ENCODE measurements at regions not wholly inside any gene's neighbourhood (a gene's known extent, or its start where the extent isn't known, plus 50 kb on each side); places are given as distances from the start of the nearest gene placed in this dataset.
A peak's percentile ranks its signal among the peaks of the same experiment; 100 is the strongest.
"Not testable (repeated sequence)": the region's sequence is repeated elsewhere in the genome, so short reads cannot be mapped to it uniquely, and the experiment has no call there.

DNA sequence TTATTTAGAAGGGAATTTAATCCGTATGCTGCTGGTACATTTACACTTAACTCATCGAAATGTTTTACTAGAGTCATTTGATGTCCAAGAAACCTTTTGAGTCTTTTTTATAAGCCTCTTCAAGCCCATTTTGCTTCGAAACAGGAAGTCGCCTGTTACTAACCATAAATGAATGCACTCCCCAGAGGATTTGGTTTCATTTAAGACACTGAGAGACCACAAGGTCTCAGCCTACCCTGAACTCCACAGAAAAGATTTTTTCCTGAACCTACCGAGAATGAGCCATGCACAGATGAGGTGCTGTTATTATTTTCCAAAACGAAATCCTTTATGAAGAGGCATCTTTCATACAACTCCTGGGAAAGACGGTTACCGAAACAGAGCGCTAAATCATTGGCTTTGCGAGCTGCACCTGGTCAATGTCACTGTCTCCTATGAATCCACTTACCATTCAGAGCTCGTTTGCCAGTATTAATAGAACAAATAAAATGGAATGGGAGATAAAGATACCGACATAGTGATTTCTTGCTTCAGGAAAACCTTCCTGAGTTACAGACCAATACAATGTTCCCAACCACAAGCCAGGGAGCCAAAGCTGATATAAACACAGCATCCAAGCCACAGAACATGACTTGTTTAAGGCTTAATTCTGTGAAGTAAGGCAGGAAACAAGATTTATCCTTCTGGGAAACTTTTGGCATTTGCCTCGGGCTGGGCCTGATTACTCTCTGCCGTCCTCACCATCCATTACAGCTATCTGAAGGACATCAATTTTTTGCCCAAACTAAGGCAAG, 382.1 kb downstream of the OSR1 start:
- DNase-seq: peak; percentile 83

GRCh38 chr2:18975506-18976167, 382.8 kb downstream of the OSR1 start:
- no peak for DNase-seq

- DNase-seq: no peak
Measured at GRCh38 chr2:18971628-18972027, 382.3 kb upstream of the NT5C1B start.

DNA sequence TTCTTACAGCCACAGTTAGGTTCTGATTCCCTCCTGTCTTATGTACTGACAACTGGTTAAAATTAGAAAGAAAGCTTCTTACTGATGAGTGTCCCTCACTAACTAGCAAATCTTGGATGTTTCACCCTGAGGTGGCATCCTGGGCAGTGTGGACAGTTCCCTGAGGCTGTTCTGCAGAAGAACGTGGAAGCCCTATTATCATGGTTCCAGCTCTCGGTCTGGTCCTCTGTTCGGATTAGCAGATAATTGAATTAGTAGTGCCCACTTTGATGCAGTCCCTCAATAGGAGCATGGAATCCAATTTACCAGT, 381.7 kb upstream of the NT5C1B start:
- no peak for DNase-seq

DNA sequence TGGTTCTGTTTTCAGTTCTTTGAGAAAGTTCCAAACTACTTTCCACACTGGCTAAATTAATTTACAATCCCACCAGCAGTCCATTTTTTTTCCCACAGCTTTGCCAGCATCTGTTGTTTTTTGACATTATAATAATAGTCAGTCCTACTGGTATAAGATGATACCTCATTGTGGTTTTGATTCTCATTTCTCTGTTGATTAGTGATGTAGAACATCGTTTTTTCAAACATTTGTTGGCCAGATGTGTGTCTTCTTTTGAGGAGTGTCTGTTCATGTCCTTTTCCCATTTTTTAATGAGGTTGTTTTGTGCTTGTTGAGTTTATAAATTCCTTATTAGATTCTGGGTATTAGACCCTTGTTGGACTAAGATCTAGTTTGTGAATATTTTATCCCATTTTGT, 376.8 kb upstream of the NT5C1B start:
- no peak for DNase-seq

- not testable (repeated sequence) for DNase-seq
Measured at GRCh38 chr2:18963739-18964256, 374.4 kb upstream of the NT5C1B start.

DNA sequence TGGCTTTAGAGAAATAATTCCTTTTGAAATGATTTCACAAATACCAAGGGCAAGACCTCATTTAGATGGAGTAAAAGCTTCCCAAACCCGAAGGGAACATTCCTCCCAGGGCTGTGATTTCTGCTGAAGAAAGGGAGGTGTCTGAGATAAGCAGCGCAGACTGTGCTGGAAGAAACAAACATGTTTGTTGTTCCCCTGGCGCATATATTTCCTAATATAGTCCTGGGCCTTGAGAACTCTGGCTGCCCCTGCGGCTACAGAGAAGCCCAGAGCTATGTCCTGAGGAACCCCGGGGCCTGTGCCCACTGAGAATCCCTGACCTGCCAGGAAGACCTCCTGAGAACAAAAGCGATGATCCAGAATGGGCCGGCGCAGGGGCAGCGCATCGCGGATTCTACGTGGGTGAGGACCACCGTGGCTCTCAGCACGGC, 372.6 kb upstream of the NT5C1B start:
- DNase-seq: no peak

GRCh38 chr2:18959952-18960717, 370.8 kb upstream of the NT5C1B start:
- DNase-seq: no peak

DNA sequence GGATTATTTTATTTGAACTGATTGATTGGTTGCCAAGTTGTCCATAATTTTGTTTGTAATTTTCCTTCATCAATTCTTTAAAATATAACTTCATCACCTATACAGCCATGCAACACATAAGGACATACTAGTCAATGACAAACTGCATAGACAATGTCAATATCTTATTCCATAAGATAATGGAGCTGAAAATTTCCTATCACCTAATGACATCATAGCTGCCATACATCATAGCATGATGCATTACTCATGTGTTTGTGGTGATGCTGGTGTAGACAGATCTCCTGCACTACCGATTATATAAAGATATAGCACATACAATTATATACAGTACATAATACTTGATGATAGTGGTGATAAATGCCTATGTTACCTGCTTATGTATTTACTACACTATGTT, 369.8 kb upstream of the NT5C1B start:
- no peak for DNase-seq

DNA sequence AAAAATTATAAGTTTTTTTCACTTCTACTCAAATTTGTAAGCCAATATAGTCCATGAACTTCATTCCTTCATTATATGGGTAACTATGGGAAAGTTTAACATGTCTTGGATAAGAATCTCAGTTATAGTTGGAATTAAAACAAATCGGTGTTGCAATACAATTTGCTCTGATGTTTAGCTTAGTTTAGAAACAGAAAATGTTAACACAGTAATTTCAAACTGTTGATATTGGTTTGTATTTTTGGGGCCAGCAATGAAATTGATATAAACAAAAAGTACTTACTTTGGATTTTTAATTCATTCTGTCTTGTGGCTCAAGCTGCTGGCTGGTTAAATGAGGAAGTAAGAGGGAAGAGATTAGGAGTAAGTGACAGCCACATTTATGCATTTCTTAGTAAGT, 368.5 kb upstream of the NT5C1B start:
- DNase-seq: no peak

- no peak for DNase-seq
Measured at GRCh38 chr2:18950361-18950851, 361.0 kb upstream of the NT5C1B start.

GRCh38 chr2:18949871-18950270, 360.5 kb upstream of the NT5C1B start:
- DNase-seq: no peak

GRCh38 chr2:18940184-18940583, 350.8 kb upstream of the NT5C1B start:
- no peak for DNase-seq

- DNase-seq: not testable (repeated sequence)
Measured at GRCh38 chr2:18939740-18940139, 350.4 kb upstream of the NT5C1B start.

GRCh38 chr2:18934886-18935285, 345.5 kb upstream of the NT5C1B start:
- DNase-seq: no peak

- no peak for DNase-seq
Measured at GRCh38 chr2:18932853-18933252, 343.5 kb upstream of the NT5C1B start.

GRCh38 chr2:18930971-18931370, 341.6 kb upstream of the NT5C1B start:
- DNase-seq: no peak

DNA sequence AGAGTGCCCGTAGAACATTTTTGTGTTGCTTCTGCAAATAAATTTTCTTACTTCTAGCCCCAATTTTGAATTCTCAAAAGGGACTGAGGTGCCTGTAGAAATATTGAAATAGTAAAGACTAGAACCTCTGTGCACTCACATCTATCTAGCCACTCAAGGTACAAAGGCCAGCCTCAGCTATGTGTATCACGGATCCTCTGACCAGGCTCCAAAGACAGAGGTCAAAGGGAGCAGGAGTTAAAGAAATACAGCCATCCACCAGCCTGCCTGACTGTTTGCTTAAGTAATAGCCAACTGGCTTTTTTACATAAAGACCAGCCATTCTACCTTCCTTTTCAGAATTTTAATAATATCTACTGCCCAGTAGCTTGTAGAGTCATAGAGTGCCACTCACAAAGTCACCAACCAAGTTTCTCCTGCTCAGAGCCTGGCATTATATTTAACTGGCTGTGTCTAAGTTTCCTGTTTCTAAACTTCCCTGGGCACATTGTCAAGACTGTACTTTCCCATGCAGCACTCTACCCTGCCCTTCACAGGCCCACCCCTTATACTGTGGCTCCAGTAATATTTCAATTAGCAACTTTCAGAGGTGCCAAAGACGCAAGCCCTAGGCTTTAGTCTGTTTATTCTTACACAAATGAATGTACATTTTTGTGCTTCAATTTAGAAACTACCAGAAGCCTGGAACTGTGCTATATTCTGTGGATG, 338.3 kb upstream of the NT5C1B start:
- no peak for DNase-seq

DNA sequence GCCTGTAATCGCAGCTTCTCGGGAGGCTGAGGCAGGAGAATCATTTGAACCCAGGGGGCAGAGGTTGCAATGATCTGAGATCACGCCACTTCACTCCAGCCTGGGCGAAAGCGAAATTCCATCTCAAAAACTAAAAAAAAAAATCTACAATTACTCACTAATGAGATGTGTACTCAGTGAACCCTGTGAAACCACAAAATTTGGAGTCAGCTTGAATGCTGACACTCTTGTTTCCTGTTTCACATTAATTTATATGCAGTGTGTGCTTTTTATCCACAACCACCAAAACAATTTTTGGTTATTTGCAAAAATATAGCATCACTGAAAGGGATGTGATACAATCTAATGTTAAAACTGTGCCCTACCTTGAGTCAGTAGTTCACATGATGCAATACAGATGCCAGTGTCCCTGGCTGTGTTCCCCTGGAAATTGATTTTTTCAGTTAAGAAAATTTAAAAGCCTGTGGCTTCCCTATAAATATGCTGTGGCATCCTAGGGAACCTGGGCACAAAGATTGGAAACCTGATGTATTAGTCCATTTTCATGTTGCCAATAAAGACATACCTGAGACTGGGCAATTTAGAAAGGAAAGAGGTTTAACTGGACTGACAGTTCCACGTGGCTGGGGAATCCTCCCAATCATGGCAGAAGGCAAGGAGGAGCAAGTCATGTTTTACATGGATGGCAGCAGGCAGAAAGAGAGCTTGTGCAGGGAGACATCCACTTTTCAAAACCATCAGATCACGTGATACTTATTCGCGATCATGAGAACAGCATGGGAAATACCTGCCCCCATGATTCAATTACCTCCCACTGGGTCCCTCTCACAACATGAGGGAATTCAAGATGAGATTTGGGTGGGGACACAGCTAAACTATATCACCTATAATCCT, 337.5 kb upstream of the NT5C1B start:
- no peak for DNase-seq

GRCh38 chr2:18925296-18925695, 335.9 kb upstream of the NT5C1B start:
- no peak for DNase-seq

DNA sequence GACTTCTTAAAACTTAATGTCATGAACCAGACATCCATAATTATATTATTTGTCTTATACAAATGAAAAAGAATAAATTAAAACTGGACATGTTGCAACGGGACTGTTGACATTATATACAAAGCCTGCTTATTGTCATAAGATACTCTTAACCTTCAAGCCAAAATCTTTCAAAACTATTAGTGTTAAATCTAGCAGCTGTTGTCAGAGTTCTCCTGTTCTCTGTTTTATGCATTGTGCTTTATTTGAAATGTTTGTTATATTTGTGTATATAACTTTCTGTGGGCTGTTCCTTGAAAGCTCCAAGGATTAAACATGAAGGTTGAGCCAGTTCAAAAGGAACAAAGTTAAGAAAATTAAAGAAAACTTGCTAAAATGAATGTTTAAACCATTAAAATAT, 335.5 kb upstream of the NT5C1B start:
- no peak for DNase-seq

DNA sequence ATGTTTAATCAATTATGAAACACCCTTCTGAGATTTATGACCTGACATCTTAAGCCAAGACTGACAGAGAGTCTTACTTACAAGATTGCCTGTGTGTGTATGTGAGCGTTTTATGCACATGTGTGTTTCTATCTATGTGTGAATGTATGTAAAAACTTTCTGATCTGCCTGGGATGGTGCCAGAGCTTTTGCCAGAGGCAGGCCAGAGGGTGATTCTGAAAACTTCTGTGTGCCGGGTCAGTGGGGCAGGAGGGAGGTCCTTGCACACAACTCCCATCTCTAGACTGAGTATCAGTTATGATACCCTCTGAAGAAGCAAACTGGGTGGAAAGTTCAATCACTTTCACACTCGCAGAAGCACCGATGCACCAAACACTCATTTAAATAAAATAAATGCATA, 335.0 kb upstream of the NT5C1B start:
- no peak for DNase-seq
